SU-DHL-6 (cell line): ENCODE measurements at regions not wholly inside any gene's neighbourhood (a gene's known extent, or its start where the extent isn't known, plus 50 kb on each side); places are given as distances from the start of the nearest gene placed in this dataset.

ENCODE experiments used
- CTCF ChIP-seq: fragments of 200-600 bp; sonication (generic); IDR thresholded peaks from one replicate; pipeline ENCODE4 v1.5.1; 2017; ENCODE audit warnings: antibody characterized with exemption, mild to moderate bottlenecking, low read length, moderate library complexity; ENCODE audit not compliant: insufficient read depth, poor library complexity, severe bottlenecking
- EZH2phosphoT487 ChIP-seq: fragments of 200-600 bp; sonication (generic), shearing (Covaris generic); conservative IDR thresholded peaks from 2 replicates; pipeline ENCODE4 v1.6.1; 2018; ENCODE audit warnings: mild to moderate bottlenecking, antibody characterized with exemption, low read length, moderate library complexity, mixed read lengths

- TF ChIP-seq CTCF (no peak), EZH2phosphoT487 (no peak)
Measured at GRCh38 chr2:209371407-209371806, 52.4 kb upstream of the MAP2 start.
